Kidney tubule cell (primary cell): ENCODE measurements at regions not wholly inside any gene's neighbourhood (a gene's known extent, or its start where the extent isn't known, plus 50 kb on each side); places are given as distances from the start of the nearest gene placed in this dataset.
"Not testable (repeated sequence)": the region's sequence is repeated elsewhere in the genome, so short reads cannot be mapped to it uniquely, and the experiment has no call there.

Experiments
- DNase-seq: peaks from one replicate; pipeline ENCODE4 v3.0.0-alpha.2; 2018; ENCODE audit warnings: low spot score

- DNase-seq, result no peak
Measured at GRCh38 chr7:104074529-104074928, 85.1 kb upstream of the RELN start.

- DNase-seq, result not testable (repeated sequence)
Measured at GRCh38 chr7:104071641-104072040, 82.2 kb upstream of the RELN start.

DNA sequence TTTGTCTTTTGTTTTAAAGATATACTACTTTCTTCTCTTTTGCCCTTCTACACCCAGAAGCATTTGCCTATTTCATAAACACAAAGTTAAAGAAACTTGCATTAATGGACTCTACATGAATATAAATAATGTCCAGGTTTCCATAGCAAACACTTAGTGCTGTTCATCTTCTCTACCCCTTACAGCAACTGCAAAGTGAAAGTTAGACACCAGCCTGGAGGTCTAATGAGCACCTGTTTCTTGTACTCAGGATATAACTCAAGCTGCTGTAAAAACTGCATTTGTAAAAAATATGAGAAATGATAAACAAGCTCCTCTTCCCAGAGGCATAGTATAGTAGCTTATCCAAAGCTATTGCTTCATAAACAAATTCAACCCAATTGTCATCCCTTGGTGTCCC lies 76.0 kb upstream of the RELN start:
- DNase-seq, result no peak

DNA sequence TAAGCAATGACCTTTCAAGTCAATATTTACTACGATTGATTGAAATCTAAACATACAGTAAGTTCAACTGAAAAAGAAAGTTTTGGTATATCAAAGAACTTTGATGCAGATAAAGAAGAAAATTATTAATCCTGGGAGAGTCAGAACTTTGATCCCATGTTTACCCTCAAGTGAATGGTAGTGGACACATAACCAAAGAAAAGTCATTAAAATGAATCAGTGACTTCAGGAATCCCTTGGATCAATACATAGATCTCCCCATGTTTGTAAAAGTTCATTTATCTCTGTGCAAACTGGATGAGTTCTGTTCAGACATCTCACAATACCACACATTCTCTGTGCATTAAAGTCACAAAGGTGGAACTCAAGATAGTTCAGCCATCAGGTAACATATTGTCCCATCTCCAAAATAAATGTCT lies 75.5 kb upstream of the RELN start:
- DNase-seq, result no peak

DNA sequence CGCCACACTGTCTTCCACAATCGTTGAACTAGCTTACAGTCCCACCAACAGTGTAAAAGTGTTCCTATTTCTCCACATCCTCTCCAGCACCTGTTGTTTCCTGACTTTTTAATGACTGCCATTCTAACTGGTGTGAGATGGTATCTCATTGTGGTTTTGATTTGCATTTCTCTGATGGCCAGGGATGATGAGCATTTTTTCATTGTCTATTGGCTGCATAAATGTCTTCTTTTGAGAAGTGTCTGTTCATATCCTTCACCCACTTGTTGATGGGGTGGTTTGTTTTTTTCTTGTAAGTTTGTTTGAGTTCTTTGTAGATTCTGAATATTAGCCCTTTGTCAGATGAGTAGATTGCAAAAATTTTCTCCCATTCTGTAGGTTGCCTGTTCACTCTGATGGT lies 74.3 kb upstream of the RELN start:
- not testable (repeated sequence) for DNase-seq

DNA sequence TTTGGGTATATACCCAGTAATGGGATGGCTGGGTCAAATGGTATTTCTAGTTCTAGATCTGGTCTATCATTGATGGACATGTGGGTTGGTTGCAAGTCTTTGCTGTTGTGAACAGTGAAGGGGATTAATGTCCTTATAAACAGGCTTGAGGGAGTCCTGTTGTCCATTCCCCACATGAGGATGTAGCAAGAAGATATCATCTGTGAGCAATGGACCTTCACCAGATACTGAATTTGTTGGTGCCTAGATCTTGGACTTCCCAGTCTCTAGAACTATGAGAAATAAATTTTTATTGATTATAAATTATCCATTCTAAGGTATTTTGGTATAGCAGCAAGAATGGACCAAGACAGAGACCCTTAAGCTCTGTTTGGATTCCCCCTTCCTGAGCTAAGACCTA lies 72.2 kb upstream of the RELN start:
- no peak for DNase-seq

DNA sequence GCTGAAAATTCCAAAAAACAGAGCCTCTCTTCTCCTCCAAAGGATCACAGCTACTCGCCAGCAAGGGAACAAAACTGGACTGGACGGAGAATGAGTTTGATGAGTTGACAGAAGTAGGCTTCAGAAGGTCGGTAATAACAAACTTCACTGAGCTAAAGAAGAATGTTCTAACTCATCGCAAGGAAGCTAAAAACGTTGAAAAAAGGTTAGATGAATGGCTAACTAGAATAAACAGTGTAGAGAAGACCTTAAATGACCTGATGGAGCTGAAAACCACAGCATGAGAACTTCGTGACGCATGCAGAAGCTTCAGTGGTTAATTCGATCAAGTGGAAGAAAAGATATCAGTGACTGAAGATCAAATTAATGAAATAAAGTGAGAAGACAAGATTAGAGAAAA lies 70.4 kb upstream of the RELN start:
- peak; percentile 6 for DNase-seq

GRCh38 chr7:104059103-104059502 lies 69.6 kb upstream of the RELN start:
- DNase-seq, result no peak

DNA sequence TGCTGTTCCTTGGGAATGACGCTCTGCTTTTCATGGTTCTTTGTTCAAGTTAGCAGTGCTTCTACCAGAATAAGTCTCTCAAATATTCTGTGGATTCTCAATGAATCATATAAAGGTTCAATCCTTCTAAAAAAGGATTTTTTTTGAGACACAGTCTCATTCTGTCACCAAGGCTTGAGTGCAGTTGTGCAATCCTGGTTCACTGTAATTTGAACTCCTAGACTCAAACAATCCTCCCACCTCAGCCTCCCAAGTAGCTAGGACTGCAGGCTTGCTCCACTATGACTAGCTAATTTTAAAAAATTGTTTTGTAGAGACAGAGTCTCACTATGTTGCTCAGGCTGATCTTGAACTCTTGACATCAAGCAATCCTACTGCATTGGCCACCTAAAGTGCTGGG lies 64.9 kb upstream of the RELN start:
- no peak for DNase-seq

DNA sequence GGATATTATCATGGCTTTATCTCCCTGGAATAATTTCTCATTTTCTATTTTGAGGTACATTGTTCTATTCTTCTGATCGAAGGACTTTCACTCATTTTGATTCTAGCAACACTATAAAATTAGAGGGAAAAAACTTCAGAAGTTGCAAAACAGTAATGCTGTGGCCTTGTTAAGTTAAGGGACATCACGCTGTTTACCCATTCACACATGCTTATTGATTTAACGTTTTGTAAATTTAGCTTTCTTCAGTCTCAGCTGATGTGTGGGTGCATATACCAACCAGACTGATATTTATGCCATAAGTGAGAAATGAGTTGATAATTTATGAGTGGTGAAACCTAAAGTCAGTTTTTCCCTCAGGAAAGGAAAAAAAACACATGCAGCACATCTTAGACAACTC lies 63.5 kb upstream of the RELN start:
- DNase-seq, result no peak

DNA sequence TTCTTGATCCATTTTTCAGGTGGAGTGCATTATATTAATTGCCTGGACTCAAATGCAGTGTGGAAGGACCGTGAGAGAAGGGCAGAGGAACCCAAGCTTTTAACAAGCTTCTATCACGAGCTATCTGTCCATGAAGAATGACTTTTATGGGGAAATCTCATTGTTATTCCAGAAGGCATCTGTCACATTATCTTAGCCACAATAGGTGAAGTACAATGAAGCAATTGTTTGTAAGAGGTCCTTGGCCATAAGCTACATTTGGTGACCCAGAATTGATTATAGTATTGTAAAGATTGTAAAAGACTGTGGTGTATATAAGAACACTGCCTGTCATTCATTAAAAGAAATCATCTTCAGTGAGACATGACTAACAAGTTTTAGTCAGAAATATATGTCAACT lies 58.6 kb upstream of the RELN start:
- no peak for DNase-seq

DNA sequence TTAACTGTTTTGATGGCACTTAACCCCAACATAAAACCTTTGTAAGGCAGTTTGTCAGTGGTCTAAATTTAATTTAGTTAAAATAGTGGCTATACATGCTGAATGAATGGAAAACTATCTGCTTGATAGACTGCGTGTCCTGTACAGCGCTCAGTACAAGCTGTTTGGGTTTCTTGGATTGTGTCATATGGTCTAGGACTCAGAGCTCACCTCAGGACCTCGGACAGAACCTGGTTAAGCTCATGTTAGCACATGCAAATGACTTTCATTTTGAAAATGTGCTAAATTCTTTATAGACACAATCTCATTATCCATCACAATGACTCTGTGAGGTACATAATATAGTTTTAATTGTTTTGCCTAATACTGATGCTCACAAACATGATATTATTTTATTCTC lies 55.7 kb upstream of the RELN start:
- DNase-seq, result no peak

DNA sequence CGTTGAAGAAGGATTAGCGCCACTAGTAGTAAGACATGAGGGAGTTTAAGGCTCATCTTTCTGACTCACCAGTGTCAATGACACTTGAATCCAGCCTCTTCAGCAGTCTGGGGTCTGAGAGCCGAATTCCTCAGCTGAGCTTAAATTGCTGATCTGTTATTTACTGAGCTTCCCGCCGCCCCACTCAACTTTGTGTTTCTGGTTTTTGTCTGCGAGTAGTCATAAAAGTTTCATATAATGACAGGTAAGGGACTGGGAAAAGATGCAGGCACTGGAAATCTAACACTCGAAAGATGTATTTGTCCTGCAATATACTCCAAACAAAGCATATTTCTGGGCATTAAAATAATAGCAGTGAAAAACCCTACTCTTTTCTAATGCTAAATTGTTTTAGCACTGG lies 51.2 kb upstream of the RELN start:
- no peak for DNase-seq

GRCh38 chr7:104039363-104039762 lies 49.9 kb upstream of the RELN start:
- DNase-seq, result no peak
